Neuronal stem cell (in vitro differentiated cells): ENCODE measurements at regions not wholly inside any gene's neighbourhood (a gene's known extent, or its start where the extent isn't known, plus 50 kb on each side); places are given as distances from the start of the nearest gene placed in this dataset.

Source experiments
- DNase-seq: peaks from one replicate; pipeline ENCODE4 v3.0.0-alpha.2; 2013; ENCODE audit warnings: low spot score
- H2AFZ ChIP-seq: one replicate; pipeline ENCODE4 v1.6.1; 2013; ENCODE audit warnings: mild to moderate bottlenecking, low read length, inconsistent platforms
- H2AK5ac ChIP-seq: 2 replicates; pipeline ENCODE4 v1.6.1; 2013; ENCODE audit warnings: low read depth, mild to moderate bottlenecking, inconsistent platforms, low read length, moderate library complexity, mixed read lengths
- H2BK120ac ChIP-seq: 2 replicates; pipeline ENCODE4 v1.6.1; 2013; ENCODE audit warnings: low read depth, mild to moderate bottlenecking, inconsistent platforms, low read length, moderate library complexity, mixed read lengths
- H2BK12ac ChIP-seq: one replicate; pipeline ENCODE4 v1.6.1; 2013; ENCODE audit warnings: low read length, inconsistent platforms
- H2BK15ac ChIP-seq: 2 replicates; pipeline ENCODE4 v1.6.1; 2013; ENCODE audit warnings: mild to moderate bottlenecking, low read length, inconsistent platforms, mixed read lengths
- H2BK5ac ChIP-seq: one replicate; pipeline ENCODE4 v1.6.1; 2013; ENCODE audit warnings: inconsistent platforms, mild to moderate bottlenecking, low read length, moderate library complexity
- H3K14ac ChIP-seq: one replicate; pipeline ENCODE4 v1.6.1; 2013; ENCODE audit warnings: low read length, inconsistent platforms
- H3K18ac ChIP-seq: 2 replicates; pipeline ENCODE4 v1.6.1; 2013; ENCODE audit warnings: low read length, inconsistent platforms
- H3K23ac ChIP-seq: 2 replicates; pipeline ENCODE4 v1.6.1; 2013; ENCODE audit warnings: low read depth, mild to moderate bottlenecking, mixed read lengths, low read length, inconsistent platforms; ENCODE audit not compliant: poor library complexity
- H3K27ac ChIP-seq: replicated peaks from 3 replicates; pipeline ENCODE4 v1.5.1; 2013; ENCODE audit warnings: low read length, inconsistent platforms
- H3K27me3 ChIP-seq, 3 experiments: 2 replicates each; pipeline ENCODE4 v1.6.1; 2013; ENCODE audit warnings: low read length in 3 of 3, mild to moderate bottlenecking in 2 of 3, inconsistent platforms in 1 of 3, low read depth in 1 of 3, mixed read lengths in 1 of 3, moderate library complexity in 1 of 3; ENCODE audit not compliant: control insufficient read depth in 3 of 3, insufficient read depth in 3 of 3
- H3K36me3 ChIP-seq, 2 donors: replicated peaks in 1 of 2; 2 replicates each; pipeline ENCODE4 v1.6.1; 2013; ENCODE audit warnings: low read length in 2 of 2; ENCODE audit not compliant: control insufficient read depth in 2 of 2, insufficient read depth in 2 of 2
- H3K4ac ChIP-seq: 2 replicates; pipeline ENCODE4 v1.6.1; 2013; ENCODE audit warnings: inconsistent platforms, mild to moderate bottlenecking, low read length, moderate library complexity
- H3K4me1 ChIP-seq, 2 donors: 1 replicate in 1 of 2; 2 replicates in 1 of 2; pipeline ENCODE4 v1.6.1; 2013; ENCODE audit warnings: low read length in 2 of 2, low read depth in 1 of 2; ENCODE audit not compliant: control insufficient read depth in 2 of 2, insufficient read depth in 1 of 2
- H3K4me2 ChIP-seq: one replicate; pipeline ENCODE4 v1.6.1; 2013; ENCODE audit warnings: mild to moderate bottlenecking, low read length, inconsistent platforms; ENCODE audit not compliant: insufficient read depth, poor library complexity, severe bottlenecking
- H3K4me3 ChIP-seq, 2 donors: 2 replicates each; pipeline ENCODE4 v1.5.1; 2013; ENCODE audit warnings: low read length in 2 of 2, mild to moderate bottlenecking in 2 of 2, inconsistent platforms in 1 of 2, moderate library complexity in 1 of 2
- H3K79me1 ChIP-seq: one replicate; pipeline ENCODE4 v1.6.1; 2013; ENCODE audit warnings: low read depth, mild to moderate bottlenecking, inconsistent platforms, low read length, moderate library complexity
- H3K9ac ChIP-seq: one replicate; pipeline ENCODE4 v1.6.1; 2013; ENCODE audit warnings: mild to moderate bottlenecking, low read depth, low read length, inconsistent platforms; ENCODE audit not compliant: poor library complexity
- H3K9me3 ChIP-seq, 2 donors: replicated peaks in 1 of 2; 2 replicates each; pipeline versions ENCODE3 to v1.6.1; 2013; ENCODE audit warnings: low read length in 2 of 2, mild to moderate bottlenecking in 2 of 2, inconsistent platforms in 1 of 2, low read depth in 1 of 2, mixed read lengths in 1 of 2, moderate library complexity in 1 of 2; ENCODE audit not compliant: control insufficient read depth in 2 of 2, insufficient read depth in 1 of 2
- H4K8ac ChIP-seq: one replicate; pipeline ENCODE4 v1.6.1; 2013; ENCODE audit warnings: low read depth, mild to moderate bottlenecking, inconsistent platforms, low read length, moderate library complexity
- H4K91ac ChIP-seq: one replicate; pipeline ENCODE4 v1.6.1; 2013; ENCODE audit warnings: low read length, low read depth, mild to moderate bottlenecking, inconsistent platforms; ENCODE audit not compliant: poor library complexity
- WGBS, 2 donors: extraction: QIAGEN DNeasy Blood & Tissue Kit; methylation state at CpG; one replicate each; pipeline ENCODE4 v1.1.7; 2013; ENCODE audit warnings: missing lambda C conversion rate in 2 of 2, mixed read lengths in 1 of 2; ENCODE audit not compliant: insufficient read length in 2 of 2, insufficient replicate concordance in 1 of 2; ENCODE audit errors: extremely low coverage in 2 of 2; 5-methylcytosine and 5-hydroxymethylcytosine counted together

GRCh38 chr5:159773062-159773924, 143.0 kb upstream of the ADRA1B start:
- Histone ChIP-seq H4K8ac (no peak overlapping the region), H3K4ac (no peak overlapping the region), H3K14ac (no peak overlapping the region), H2BK12ac (no peak overlapping the region), H2BK120ac (no peak overlapping the region), H3K23ac (peak overlapping the region; percentile 39), H3K4me3 (peak overlapping the region in 1 of 2 donors; percentile 66), H3K79me1 (no peaks in the 10 kb centered on the region), H3K9me3 (no peaks in the 10 kb centered on the region), H4K91ac (no peak overlapping the region), H3K4me2 (peak overlapping the region; percentile 74), H3K9ac (peak overlapping the region; percentile 45), H3K27ac (no peak overlapping the region), H3K36me3 (no peaks in the 10 kb centered on the region), H2BK15ac (peak overlapping the region; percentile 82), H3K18ac (peak overlapping the region; percentile 92), H2AFZ (peak overlapping the region; percentile 89), H2BK5ac (no peak overlapping the region), H2AK5ac (no peak overlapping the region), H3K27me3 (peaks cover 0 to 26% (median 6%) of the 10 kb centered on the region in 3 experiments), H3K4me1 (peaks cover 0 to 13% of the 10 kb centered on the region in 2 donors)
- DNase-seq, result peak; percentile 37
- WGBS, 2 donors, result no CpG with 5 or more reads among the region's 71 CpGs

GRCh38 chr5:159774476-159775031, 141.7 kb upstream of the ADRA1B start:
- no peak overlapping the region for H2BK120ac ChIP-seq
- no peak overlapping the region for H3K9ac ChIP-seq
- H3K79me1 ChIP-seq, result no peaks in the 10 kb centered on the region
- no peaks in the 10 kb centered on the region for H3K9me3 ChIP-seq
- no peak overlapping the region for H3K18ac ChIP-seq
- H2BK15ac ChIP-seq, result no peak overlapping the region
- H2BK5ac ChIP-seq, result no peak overlapping the region
- no peak overlapping the region for H4K8ac ChIP-seq
- H3K27ac ChIP-seq, result no peak overlapping the region
- H3K14ac ChIP-seq, result no peak overlapping the region
- DNase-seq, result no peak
- no peak overlapping the region for H3K4me3 ChIP-seq
- no CpG with 5 or more reads among the region's 9 CpGs for WGBS, 2 donors
- no peak overlapping the region for H3K4ac ChIP-seq
- no peak overlapping the region for H3K4me2 ChIP-seq
- no peak overlapping the region for H2AK5ac ChIP-seq
- H2AFZ ChIP-seq, result no peak overlapping the region
- no peak overlapping the region for H3K23ac ChIP-seq
- H2BK12ac ChIP-seq, result no peak overlapping the region
- no peak overlapping the region for H4K91ac ChIP-seq
- H3K36me3 ChIP-seq, result no peaks in the 10 kb centered on the region
- peaks cover 0 to 26% (median 6%) of the 10 kb centered on the region in 3 experiments for H3K27me3 ChIP-seq
- H3K4me1 ChIP-seq, result peaks cover 0 to 9% of the 10 kb centered on the region in 2 donors

- H3K23ac ChIP-seq, result no peak overlapping the region
- peaks cover 0 to 9% of the 10 kb centered on the region in 2 donors for H3K4me1 ChIP-seq
- WGBS, 2 donors, result no CpG with 5 or more reads among the region's 3 CpGs
- H2BK15ac ChIP-seq, result no peak overlapping the region
- H3K27ac ChIP-seq, result no peak overlapping the region
- H3K4me2 ChIP-seq, result no peak overlapping the region
- H2AFZ ChIP-seq, result no peak overlapping the region
- H3K18ac ChIP-seq, result no peak overlapping the region
- no peaks in the 10 kb centered on the region for H3K36me3 ChIP-seq
- no peak overlapping the region for H3K9ac ChIP-seq
- no peaks in the 10 kb centered on the region for H3K9me3 ChIP-seq
- no peak overlapping the region for H3K4ac ChIP-seq
- no peak for DNase-seq
- H3K79me1 ChIP-seq, result no peaks in the 10 kb centered on the region
- H2AK5ac ChIP-seq, result no peak overlapping the region
- no peak overlapping the region for H2BK5ac ChIP-seq
- no peak overlapping the region for H4K91ac ChIP-seq
- H3K4me3 ChIP-seq, result no peak overlapping the region
- no peak overlapping the region for H3K14ac ChIP-seq
- H2BK120ac ChIP-seq, result no peak overlapping the region
- no peak overlapping the region for H2BK12ac ChIP-seq
- H3K27me3 ChIP-seq, result peaks cover 0 to 26% (median 6%) of the 10 kb centered on the region in 3 experiments
- H4K8ac ChIP-seq, result no peak overlapping the region
Measured at GRCh38 chr5:159775890-159776289, 140.4 kb upstream of the ADRA1B start.

DNA sequence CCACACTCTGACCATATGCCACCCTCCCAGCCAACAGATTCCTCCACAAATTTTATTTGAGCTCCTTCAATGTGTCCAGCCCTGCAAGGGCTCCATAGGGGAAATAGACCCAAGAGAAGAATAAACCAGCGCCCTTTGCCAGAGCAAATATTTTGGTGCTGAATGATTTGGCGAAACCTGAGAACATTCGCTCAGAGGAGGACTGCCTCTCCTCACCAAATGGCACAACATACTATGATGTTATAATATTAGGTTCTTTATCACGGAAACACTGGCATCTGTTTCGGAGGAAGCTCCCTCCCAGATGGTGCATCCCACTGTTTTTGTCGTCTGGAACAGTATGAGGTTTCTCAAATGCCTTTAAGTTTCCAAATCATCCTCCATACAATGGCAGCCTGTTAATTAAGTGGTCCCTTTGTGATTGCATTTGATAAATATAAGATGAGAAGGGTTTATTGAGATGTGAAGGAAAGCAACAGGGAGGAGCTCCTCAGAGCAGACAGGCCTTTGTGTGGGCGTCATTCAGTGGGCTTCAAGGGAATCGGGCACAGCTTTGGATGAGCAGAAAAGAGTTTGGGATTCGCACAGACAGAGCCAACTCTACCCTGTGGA, 139.1 kb upstream of the ADRA1B start:
- WGBS, 2 donors, result no CpG with 5 or more reads among the region's 9 CpGs
- Histone ChIP-seq H3K23ac (no peak overlapping the region), H3K79me1 (no peaks in the 10 kb centered on the region), H2AK5ac (no peak overlapping the region), H3K9me3 (no peaks in the 10 kb centered on the region), H4K8ac (no peak overlapping the region), H3K27ac (no peak overlapping the region), H3K36me3 (no peaks in the 10 kb centered on the region), H3K4me2 (no peak overlapping the region), H2AFZ (no peak overlapping the region), H3K4ac (no peak overlapping the region), H3K27me3 (peaks cover 0 to 26% (median 6%) of the 10 kb centered on the region in 3 experiments), H2BK120ac (no peak overlapping the region), H2BK5ac (no peak overlapping the region), H3K14ac (no peak overlapping the region), H3K18ac (no peak overlapping the region), H2BK15ac (no peak overlapping the region), H3K4me3 (no peak overlapping the region), H4K91ac (no peak overlapping the region), H3K4me1 (peaks cover 0 to 9% of the 10 kb centered on the region in 2 donors), H2BK12ac (no peak overlapping the region), H3K9ac (no peak overlapping the region)
- no peak for DNase-seq
